ENCODE measurements at regions not wholly inside any gene's neighbourhood (a gene's known extent, or its start where the extent isn't known, plus 50 kb on each side); places are given as distances from the start of the nearest gene placed in this dataset.

DNA sequence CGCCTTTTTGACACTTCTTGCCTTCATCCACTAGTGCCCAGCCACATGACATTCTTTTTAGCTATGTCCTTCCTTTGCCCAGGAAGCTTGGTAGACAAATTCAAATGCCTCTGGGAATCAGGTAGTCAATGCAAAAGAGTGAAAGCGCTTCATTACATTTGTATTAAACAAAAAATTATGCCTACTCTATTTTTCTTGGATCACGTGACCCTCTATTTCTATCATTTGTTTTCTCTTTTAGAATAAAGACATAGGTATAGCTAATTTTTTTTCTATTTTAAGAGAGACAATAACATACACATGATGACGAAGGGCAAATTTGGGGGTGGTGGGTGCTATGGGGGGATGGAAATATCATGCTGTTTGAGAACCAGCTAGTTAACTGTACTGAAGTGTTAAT, 384.8 kb downstream of the C3orf38 start:
- FAIRE-seq (no peak), DNase-seq (no peak)
- Histone ChIP-seq H3K36me3 (ENCODE audit: control insufficient read depth in 2 of 3, insufficient read depth in 3 of 3, low read length in 3 of 3) (no peaks in the 10 kb centered on the region), H3K9ac (ENCODE audit: low read length in 3 of 3) (no peak overlapping the region), H3K4me3 (ENCODE audit: low read length in 3 of 3) (no peak overlapping the region), H3K9me3 (ENCODE audit: control insufficient read depth in 2 of 3, insufficient read depth in 1 of 3, low read length in 3 of 3) (no peaks in the 10 kb centered on the region), H3K27ac (ENCODE audit: low read depth in 2 of 2, low read length in 2 of 2) (no peak overlapping the region), H3K4me1 (ENCODE audit: control insufficient read depth in 2 of 3, insufficient read depth in 2 of 3, low read depth in 1 of 3, low read length in 3 of 3) (no peaks in the 10 kb centered on the region), H3K27me3 (ENCODE audit: control insufficient read depth, insufficient read depth, low read length) (no peaks in the 10 kb centered on the region)
- TF ChIP-seq, protein P1, sequence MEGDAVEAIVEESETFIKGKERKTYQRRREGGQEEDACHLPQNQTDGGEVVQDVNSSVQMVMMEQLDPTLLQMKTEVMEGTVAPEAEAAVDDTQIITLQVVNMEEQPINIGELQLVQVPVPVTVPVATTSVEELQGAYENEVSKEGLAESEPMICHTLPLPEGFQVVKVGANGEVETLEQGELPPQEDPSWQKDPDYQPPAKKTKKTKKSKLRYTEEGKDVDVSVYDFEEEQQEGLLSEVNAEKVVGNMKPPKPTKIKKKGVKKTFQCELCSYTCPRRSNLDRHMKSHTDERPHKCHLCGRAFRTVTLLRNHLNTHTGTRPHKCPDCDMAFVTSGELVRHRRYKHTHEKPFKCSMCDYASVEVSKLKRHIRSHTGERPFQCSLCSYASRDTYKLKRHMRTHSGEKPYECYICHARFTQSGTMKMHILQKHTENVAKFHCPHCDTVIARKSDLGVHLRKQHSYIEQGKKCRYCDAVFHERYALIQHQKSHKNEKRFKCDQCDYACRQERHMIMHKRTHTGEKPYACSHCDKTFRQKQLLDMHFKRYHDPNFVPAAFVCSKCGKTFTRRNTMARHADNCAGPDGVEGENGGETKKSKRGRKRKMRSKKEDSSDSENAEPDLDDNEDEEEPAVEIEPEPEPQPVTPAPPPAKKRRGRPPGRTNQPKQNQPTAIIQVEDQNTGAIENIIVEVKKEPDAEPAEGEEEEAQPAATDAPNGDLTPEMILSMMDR (IDR thresholded peaks at IDR 0.05; ENCODE audit: borderline replicate concordance, extremely low read depth, insufficient read depth): no peak
- intact Hi-C loops (cut with DNase I): no loop called here

DNA sequence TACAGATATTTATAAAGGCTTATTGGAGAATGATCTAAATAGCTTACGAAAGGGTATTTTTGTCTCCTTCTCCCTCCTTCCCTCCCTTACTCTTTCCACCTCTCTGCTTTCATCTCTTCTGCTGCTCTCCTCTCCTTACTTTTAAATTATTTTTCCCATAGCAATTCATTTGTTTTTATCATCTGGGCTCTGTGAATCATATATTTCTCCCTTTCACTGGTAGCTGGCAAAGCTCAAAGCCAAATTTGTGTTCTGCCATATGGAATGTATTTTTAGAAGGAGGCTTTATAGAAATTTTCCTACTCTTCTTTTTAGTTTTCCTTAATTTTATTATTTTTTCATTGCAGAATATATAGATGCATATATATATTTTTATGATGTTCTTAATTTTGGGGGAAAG, 385.8 kb downstream of the C3orf38 start:
- no peak for DNase-seq
- Histone ChIP-seq H3K4me3 (ENCODE audit: low read length in 3 of 3) (no peak overlapping the region), H3K9ac (ENCODE audit: low read length in 3 of 3) (no peak overlapping the region), H3K4me1 (ENCODE audit: control insufficient read depth in 2 of 3, insufficient read depth in 2 of 3, low read depth in 1 of 3, low read length in 3 of 3) (no peaks in the 10 kb centered on the region), H3K9me3 (ENCODE audit: control insufficient read depth in 2 of 3, insufficient read depth in 1 of 3, low read length in 3 of 3) (no peaks in the 10 kb centered on the region), H3K27me3 (ENCODE audit: control insufficient read depth, insufficient read depth, low read length) (no peaks in the 10 kb centered on the region), H3K27ac (ENCODE audit: low read depth in 2 of 2, low read length in 2 of 2) (no peak overlapping the region), H3K36me3 (ENCODE audit: control insufficient read depth in 2 of 3, insufficient read depth in 3 of 3, low read length in 3 of 3) (no peaks in the 10 kb centered on the region)
- intact Hi-C loops (cut with DNase I): no loop called here
- TF ChIP-seq, protein P1 (IDR thresholded peaks at IDR 0.05; ENCODE audit: borderline replicate concordance, extremely low read depth, insufficient read depth): no peak
- FAIRE-seq: no peak

DNA sequence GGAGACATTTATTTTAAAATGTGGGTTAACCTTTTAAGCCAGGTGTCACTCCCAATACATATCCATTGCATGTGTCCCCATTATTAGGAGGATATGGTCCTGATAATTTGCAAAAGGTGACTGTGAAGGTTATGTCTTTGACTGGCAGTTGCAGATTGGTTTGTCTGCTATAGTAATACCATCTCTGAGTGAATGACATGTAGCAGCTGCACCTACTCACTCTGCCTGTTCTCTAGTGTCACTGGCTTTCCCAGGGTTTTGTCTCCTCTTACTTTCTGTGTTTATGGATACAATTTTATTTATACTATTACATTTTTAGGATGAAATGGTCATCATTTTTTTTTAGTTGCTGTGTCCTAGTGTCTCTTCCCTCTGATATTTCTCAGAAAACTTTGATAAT, 393.2 kb downstream of the C3orf38 start:
- intact Hi-C loops (cut with DNase I): no loop called here
- H3K9me3 ChIP-seq (ENCODE audit: control insufficient read depth in 2 of 3, insufficient read depth in 1 of 3, low read length in 3 of 3): no peaks in the 10 kb centered on the region
- no peak overlapping the region for H3K4me3 ChIP-seq (ENCODE audit: low read length in 3 of 3)
- DNase-seq (no peak), FAIRE-seq (no peak)
- H3K27me3 ChIP-seq (ENCODE audit: control insufficient read depth, insufficient read depth, low read length): no peaks in the 10 kb centered on the region
- H3K4me1 ChIP-seq (ENCODE audit: control insufficient read depth in 2 of 3, insufficient read depth in 2 of 3, low read depth in 1 of 3, low read length in 3 of 3): no peaks in the 10 kb centered on the region
- no peak overlapping the region for H3K9ac ChIP-seq (ENCODE audit: low read length in 3 of 3)
- no peaks in the 10 kb centered on the region for H3K36me3 ChIP-seq (ENCODE audit: control insufficient read depth in 2 of 3, insufficient read depth in 3 of 3, low read length in 3 of 3)
- TF ChIP-seq, protein P1 (IDR thresholded peaks at IDR 0.05; ENCODE audit: borderline replicate concordance, extremely low read depth, insufficient read depth): no peak
- no peak overlapping the region for H3K27ac ChIP-seq (ENCODE audit: low read depth in 2 of 2, low read length in 2 of 2)

DNA sequence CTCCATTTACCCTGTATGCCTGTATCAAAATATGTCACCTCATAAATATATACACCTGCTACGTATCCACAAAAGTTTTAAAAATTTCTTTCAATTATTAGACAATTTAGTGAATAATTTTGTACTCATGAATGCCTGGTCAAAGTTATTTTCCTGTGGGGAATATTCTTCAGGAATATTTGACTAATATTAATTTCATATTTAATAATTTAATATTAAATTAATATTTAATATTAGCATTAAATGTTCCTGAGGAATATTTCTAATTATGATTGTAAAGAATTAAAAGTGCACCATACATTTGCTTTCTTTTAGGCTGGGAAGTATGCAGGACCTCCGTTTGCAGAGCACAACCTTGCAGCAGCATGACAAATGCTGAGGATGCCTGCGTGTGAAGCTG, 422.7 kb downstream of the C3orf38 start:
- FAIRE-seq: no peak
- no peak overlapping the region for H3K4me3 ChIP-seq (ENCODE audit: low read length in 3 of 3)
- no peaks in the 10 kb centered on the region for H3K4me1 ChIP-seq (ENCODE audit: control insufficient read depth in 2 of 3, insufficient read depth in 2 of 3, low read depth in 1 of 3, low read length in 3 of 3)
- intact Hi-C loops (cut with DNase I): no loop called here
- no peak overlapping the region for H3K27ac ChIP-seq (ENCODE audit: low read depth in 2 of 2, low read length in 2 of 2)
- no peaks in the 10 kb centered on the region for H3K36me3 ChIP-seq (ENCODE audit: control insufficient read depth in 2 of 3, insufficient read depth in 3 of 3, low read length in 3 of 3)
- H3K9ac ChIP-seq (ENCODE audit: low read length in 3 of 3): no peak overlapping the region
- no peaks in the 10 kb centered on the region for H3K9me3 ChIP-seq (ENCODE audit: control insufficient read depth in 2 of 3, insufficient read depth in 1 of 3, low read length in 3 of 3)
- H3K27me3 ChIP-seq (ENCODE audit: control insufficient read depth, insufficient read depth, low read length): no peaks in the 10 kb centered on the region
- TF ChIP-seq, protein P1 (IDR thresholded peaks at IDR 0.05; ENCODE audit: borderline replicate concordance, extremely low read depth, insufficient read depth): no peak
- DNase-seq: no peak
